ENCODE measurements at regions not wholly inside any gene's neighbourhood (a gene's known extent, or its start where the extent isn't known, plus 50 kb on each side); places are given as distances from the start of the nearest gene placed in this dataset.

DNA sequence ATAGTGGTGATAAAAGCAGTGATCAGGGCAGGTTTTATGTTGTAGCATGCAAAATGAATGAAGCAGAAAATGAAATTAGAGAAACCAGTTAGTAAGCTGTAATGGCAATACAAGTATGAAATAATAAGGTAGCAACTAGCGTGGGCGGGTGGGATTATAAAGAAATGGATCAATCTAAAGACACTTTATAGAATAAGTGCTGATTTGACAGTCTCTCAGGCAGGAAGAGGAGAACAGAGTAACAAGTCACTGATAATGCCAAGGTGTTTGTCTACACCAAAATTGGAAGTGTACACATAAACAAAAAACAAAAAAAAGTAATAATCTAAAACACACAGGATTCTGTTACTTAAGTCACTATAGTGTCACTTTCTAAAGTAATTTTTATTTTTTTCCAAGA lies 51.0 kb upstream of the PCBP1 start:
- Histone ChIP-seq H3K4me2 (no peak overlapping the region), H3K4me3 (no peak overlapping the region), H3K9me2 (ENCODE audit: insufficient read depth) (peaks cover 6% of the 10 kb centered on the region; the same call in 1 of the 2 replicates), H3K36me3 (ENCODE audit: insufficient read depth) (no peaks in the 10 kb centered on the region), H2AFZ (no peak overlapping the region), H3K27ac (ENCODE audit: low read depth) (no peak overlapping the region), H3K27me3 (ENCODE audit: insufficient read depth) (no peaks in the 10 kb centered on the region), H4K20me1 (replicated peaks; ENCODE audit: insufficient read depth) (peaks cover 3% of the 10 kb centered on the region), H3K4me1 (ENCODE audit: insufficient read depth) (peaks cover 6% of the 10 kb centered on the region), H3F3A (replicated peaks; ENCODE audit: low read depth) (0 out of 2 replicates have a peak, but pooled peaks cover 3% of the 10 kb centered on the region), H3K79me2 (replicated peaks; ENCODE audit: insufficient read depth) (no peaks in the 10 kb centered on the region)
- H3K27me3 Mint-ChIP-seq (ENCODE audit: insufficient read depth, low read depth, poor library complexity): peaks cover 2% of the 10 kb centered on the region
- DNase-seq (ENCODE audit: low spot score): no peak
- no peaks in the 10 kb centered on the region for H3K9me3 Mint-ChIP-seq
- TF ChIP-seq ZNF331 (CRISPR knock-in tag; IDR thresholded peaks at IDR 0.05; ENCODE audit: low read depth) (no peak), CREB1 (CRISPR knock-in tag; IDR thresholded peaks at IDR 0.05; ENCODE audit: low read depth) (no peak), STAT1 (IDR thresholded peaks at IDR 0.05; ENCODE audit: unreplicated experiment) (no peak), NANOG (IDR thresholded peaks at IDR 0.05; ENCODE audit: borderline replicate concordance) (no peak), CTCF (conservative IDR thresholded peaks at IDR 0.05; ENCODE audit: low read depth in 2 of 2) (no peak), REST (IDR thresholded peaks at IDR 0.05; ENCODE audit: unreplicated experiment) (no peak), ZNF114 (CRISPR knock-in tag; IDR thresholded peaks at IDR 0.05) (no peak), JUNB (IDR thresholded peaks at IDR 0.05; ENCODE audit: unreplicated experiment) (no peak), ZNF462 (CRISPR knock-in tag; IDR thresholded peaks at IDR 0.05) (no peak), POLR2AphosphoS5 (IDR thresholded peaks at IDR 0.05; ENCODE audit: low read depth) (no peak), EZH2 (IDR thresholded peaks at IDR 0.05; ENCODE audit: low read depth, unreplicated experiment) (no peak), EZH2phosphoT487 (IDR thresholded peaks at IDR 0.05; ENCODE audit: unreplicated experiment) (no peak)
- TF ChIP-seq, protein P1, sequence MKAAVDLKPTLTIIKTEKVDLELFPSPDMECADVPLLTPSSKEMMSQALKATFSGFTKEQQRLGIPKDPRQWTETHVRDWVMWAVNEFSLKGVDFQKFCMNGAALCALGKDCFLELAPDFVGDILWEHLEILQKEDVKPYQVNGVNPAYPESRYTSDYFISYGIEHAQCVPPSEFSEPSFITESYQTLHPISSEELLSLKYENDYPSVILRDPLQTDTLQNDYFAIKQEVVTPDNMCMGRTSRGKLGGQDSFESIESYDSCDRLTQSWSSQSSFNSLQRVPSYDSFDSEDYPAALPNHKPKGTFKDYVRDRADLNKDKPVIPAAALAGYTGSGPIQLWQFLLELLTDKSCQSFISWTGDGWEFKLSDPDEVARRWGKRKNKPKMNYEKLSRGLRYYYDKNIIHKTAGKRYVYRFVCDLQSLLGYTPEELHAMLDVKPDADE (IDR thresholded peaks at IDR 0.05): no peak
- peaks cover 5% of the 10 kb centered on the region for H3K4me1 Mint-ChIP-seq
- ATAC-seq: no peak
- H3K36me3 Mint-ChIP-seq (ENCODE audit: low read depth): peaks cover 5% of the 10 kb centered on the region; the same call in 1 of the 3 replicates
- H3K4me3 Mint-ChIP-seq: no peak overlapping the region
- H3K27ac Mint-ChIP-seq: no peak overlapping the region
